Heart left ventricle (tissue), 16 donors: ENCODE measurements at regions not wholly inside any gene's neighbourhood (a gene's known extent, or its start where the extent isn't known, plus 50 kb on each side); places are given as distances from the start of the nearest gene placed in this dataset.
A peak's percentile ranks its signal among the peaks of the same experiment; 100 is the strongest.

ENCODE experiments used
- ATAC-seq, 4 donors: fragments of 200-7000 bp; cut with Tn5 transposase; one replicate each; pipeline ENCODE4 v1.9.1; 2020 to 2022; ENCODE audit warnings: moderate library complexity in 4 of 4, mild to moderate bottlenecking in 3 of 4, moderate number of reproducible peaks in 1 of 4
- DNase-seq, 5 donors: peaks; one replicate each; pipeline ENCODE4 v3.0.0-alpha.2; 2020
- H3K27ac ChIP-seq, 12 donors: fragments of 200-600 bp; sonication (generic) in 4 of 12; one replicate each; pipeline versions ENCODE4 v1.5.0 to v1.8.0; 2016 to 2022; ENCODE audit warnings: mild to moderate bottlenecking in 2 of 12
- H3K27me3 ChIP-seq, 9 donors: fragments of 200-600 bp; sonication (generic) in 2 of 9; one replicate each; pipeline versions ENCODE4 v1.5.1 to v1.8.0; 2016 to 2022; ENCODE audit warnings: mild to moderate bottlenecking in 3 of 9
- H3K36me3 ChIP-seq, 9 donors: fragments of 200-600 bp; sonication (generic) in 2 of 9; one replicate each; pipeline versions ENCODE4 v1.5.0 to v1.8.0; 2018 to 2022; ENCODE audit warnings: mild to moderate bottlenecking in 2 of 9
- H3K4me1 ChIP-seq, 12 donors: fragments of 200-600 bp; sonication (generic) in 4 of 12; one replicate each; pipeline versions ENCODE4 v1.5.0 to v1.8.0; 2016 to 2022; ENCODE audit warnings: mild to moderate bottlenecking in 3 of 12
- H3K4me3 ChIP-seq, 12 donors: fragments of 200-600 bp; sonication (generic) in 4 of 12; one replicate each; pipeline versions ENCODE4 v1.5.0 to v1.8.0; 2017 to 2022; ENCODE audit warnings: mild to moderate bottlenecking in 9 of 12, moderate library complexity in 4 of 12
- H3K9me3 ChIP-seq, 12 donors: fragments of 200-600 bp; sonication (generic) in 4 of 12; one replicate each; pipeline versions ENCODE4 v1.5.0 to v1.8.0; 2016 to 2022; ENCODE audit warnings: mild to moderate bottlenecking in 1 of 12
- CTCF ChIP-seq, 12 donors: fragments of 200-600 bp; sonication (generic) in 4 of 12; IDR thresholded peaks; one replicate each; pipeline versions ENCODE4 v1.5.0 to v1.8.0; 2018 to 2022; ENCODE audit warnings: antibody characterized with exemption in 12 of 12, mild to moderate bottlenecking in 5 of 12
- POLR2A ChIP-seq, 2 donors: fragments of 450-650 bp; IDR thresholded peaks; one replicate each; pipeline ENCODE4 v1.6.1; 2017; ENCODE audit warnings: antibody characterized with exemption in 2 of 2, mild to moderate bottlenecking in 2 of 2, moderate library complexity in 2 of 2
- WGBS, 4 donors: extraction: QIAGEN DNeasy Blood & Tissue Kit in 2 of 4; methylation state at CpG; one replicate each; pipeline versions ENCODE4 v1.1.5 to v1.1.7; 2013 to 2018; 5-methylcytosine and 5-hydroxymethylcytosine counted together
- intact Hi-C, 10 donors: fragments of 100-400 bp; cut with DNase I; formaldehyde crosslinking; loops; one replicate each; pipeline versions ENCODE4 v1.11.1 to v1.14.2; 2022
- donor health status: ischemic (EF 13 %, LVEDD 7.1; RV severe dilation, severe dysfunction).
- donor health status: healthy with polysubstance abuse.
- donor health status: DM: no; HTN: yes; CAD: no.
- donor health status: DM: no; HTN: no; CAD: no.
- donor health status: ischemic (EF 25% LVEDD 6.9; RV normal size, moderate dysfunction).
- donor health status: ischemic (EF 25% LVEDD 5.7; RV mildly dilated, moderate dysfunction).
- donor health status: healthy.
- donor health status: DM: yes; HTN: yes; CAD: no.
- donor health status: ischemic (EF 35%, LVEDD 5.7; RV mildly dilated, moderate dysfunction).
- donor health status: nonischemic (EF 11% LVEDD 7.7; RV severe dilation, severe dysfunction).
- donor health status: DM: yes; HTN: yes; CAD: no.
- donor health status: PGD.
- donor health status: ischemic (EF 29% LVEDD 5.4; RV normal size, mild dysfunction).
- donor health status: nonischemic (EF 23%, LVEDD 6.1; RV moderate dilation, normal function).

GRCh38 chr11:128208329-128209137, 378.8 kb downstream of the ETS1 start:
- TF ChIP-seq POLR2A (IDR thresholded peaks at IDR 0.05) (no peak), CTCF (IDR thresholded peaks at IDR 0.05) (no peak)
- peak in 4 of 5 donors; percentile 42 to 68 (median 64) for DNase-seq
- H3K4me1 ChIP-seq: peaks cover 2 to 33% (median 26%) of the 10 kb centered on the region in 12 donors
- H3K36me3 ChIP-seq: no peaks in the 10 kb centered on the region
- 40 to 56% (median 49%) methylated on average over 6 of the region's 6 CpGs for WGBS, 4 donors
- intact Hi-C loops: no loop called here
- no peaks in the 10 kb centered on the region for H3K27me3 ChIP-seq
- H3K27ac ChIP-seq: peak overlapping the region in 9 of 12 donors; percentile 20 to 70 (median 34)
- peak; percentile 74 to 88 (median 82) for ATAC-seq
- H3K4me3 ChIP-seq: no peak overlapping the region
- H3K9me3 ChIP-seq: no peaks in the 10 kb centered on the region

GRCh38 chr11:128207861-128208321, 379.5 kb downstream of the ETS1 start:
- Histone ChIP-seq H3K27me3 (no peaks in the 10 kb centered on the region), H3K4me1 (peaks cover 2 to 33% (median 26%) of the 10 kb centered on the region in 12 donors), H3K36me3 (no peaks in the 10 kb centered on the region), H3K9me3 (no peaks in the 10 kb centered on the region), H3K4me3 (no peak overlapping the region), H3K27ac (peak overlapping the region in 7 of 12 donors; percentile 18 to 70 (median 56))
- DNase-seq (no peak), ATAC-seq (peak in 3 of 4 donors; percentile 21 to 26 (median 23))
- intact Hi-C loops: no loop called here
- TF ChIP-seq POLR2A (IDR thresholded peaks at IDR 0.05) (no peak), CTCF (IDR thresholded peaks at IDR 0.05) (no peak)
- 69 to 75% (median 72%) methylated on average over 3 of the region's 3 CpGs for WGBS, 4 donors

GRCh38 chr11:128206461-128206860, 380.9 kb downstream of the ETS1 start:
- ATAC-seq: no peak
- H3K4me3 ChIP-seq: no peak overlapping the region
- intact Hi-C loops: no loop called here
- no peak for TF ChIP-seq CTCF (IDR thresholded peaks at IDR 0.05)
- no peak for TF ChIP-seq POLR2A (IDR thresholded peaks at IDR 0.05)
- DNase-seq: no peak
- no peaks in the 10 kb centered on the region for H3K36me3 ChIP-seq
- H3K9me3 ChIP-seq: no peaks in the 10 kb centered on the region
- H3K4me1 ChIP-seq: peaks cover 2 to 33% (median 26%) of the 10 kb centered on the region in 12 donors
- H3K27me3 ChIP-seq: no peaks in the 10 kb centered on the region
- H3K27ac ChIP-seq: no peak overlapping the region

GRCh38 chr11:128205796-128206195, 381.6 kb downstream of the ETS1 start:
- Histone ChIP-seq H3K27ac (no peak overlapping the region), H3K36me3 (no peaks in the 10 kb centered on the region), H3K4me3 (no peak overlapping the region), H3K27me3 (no peaks in the 10 kb centered on the region), H3K4me1 (peaks cover 2 to 31% (median 26%) of the 10 kb centered on the region in 12 donors), H3K9me3 (no peaks in the 10 kb centered on the region)
- DNase-seq (no peak), ATAC-seq (no peak)
- intact Hi-C loops: no loop called here
- TF ChIP-seq CTCF (IDR thresholded peaks at IDR 0.05) (no peak), POLR2A (IDR thresholded peaks at IDR 0.05) (no peak)
